Spinal cord (tissue), 10 donors: ENCODE measurements at regions not wholly inside any gene's neighbourhood (a gene's known extent, or its start where the extent isn't known, plus 50 kb on each side); places are given as distances from the start of the nearest gene placed in this dataset. TPM values are rescaled to one million over a fixed set of nuclear protein-coding genes. Genes with fewer than 3 reads are reported as not detected.

ENCODE experiments used
- DNase-seq, 6 donors: peaks; one replicate each; pipeline versions ENCODE4 v3.0.0 to v3.0.0-alpha.2; 2013 to 2015; ENCODE audit warnings: low spot score in 6 of 6, low read depth in 4 of 6
- H3K27ac ChIP-seq: one replicate; pipeline ENCODE4 v1.5.1; 2013; ENCODE audit warnings: low read depth, low read length, control low read depth
- H3K27me3 ChIP-seq: one replicate; pipeline ENCODE4 v1.6.1; 2013; ENCODE audit warnings: low read length; ENCODE audit not compliant: control insufficient read depth, insufficient read depth
- H3K36me3 ChIP-seq: one replicate; pipeline ENCODE4 v1.6.1; 2013; ENCODE audit warnings: low read length; ENCODE audit not compliant: control insufficient read depth, insufficient read depth
- H3K4me1 ChIP-seq: one replicate; pipeline ENCODE4 v1.6.1; 2013; ENCODE audit warnings: low read length; ENCODE audit not compliant: control insufficient read depth, insufficient read depth
- H3K4me3 ChIP-seq: one replicate; pipeline ENCODE4 v1.5.1; 2013; ENCODE audit warnings: low read depth, low read length, control low read depth
- H3K9me3 ChIP-seq: one replicate; pipeline ENCODE4 v1.6.1; 2013; ENCODE audit warnings: low read length; ENCODE audit not compliant: control insufficient read depth, insufficient read depth
- WGBS: methylation state at CpG from one replicate; pipeline ENCODE4 v1.1.5; 2013; ENCODE audit warnings: missing lambda C conversion rate; ENCODE audit not compliant: insufficient coverage; 5-methylcytosine and 5-hydroxymethylcytosine counted together
- small RNA-seq: library from RNA; depleted of rRNA; stranded (forward); fragments of <200 nt; gene quantifications from one replicate; pipeline ENCODE3, GENCODE V24; 2014; ENCODE audit warnings: low replicate concordance
- donor health status: healthy.

DNA sequence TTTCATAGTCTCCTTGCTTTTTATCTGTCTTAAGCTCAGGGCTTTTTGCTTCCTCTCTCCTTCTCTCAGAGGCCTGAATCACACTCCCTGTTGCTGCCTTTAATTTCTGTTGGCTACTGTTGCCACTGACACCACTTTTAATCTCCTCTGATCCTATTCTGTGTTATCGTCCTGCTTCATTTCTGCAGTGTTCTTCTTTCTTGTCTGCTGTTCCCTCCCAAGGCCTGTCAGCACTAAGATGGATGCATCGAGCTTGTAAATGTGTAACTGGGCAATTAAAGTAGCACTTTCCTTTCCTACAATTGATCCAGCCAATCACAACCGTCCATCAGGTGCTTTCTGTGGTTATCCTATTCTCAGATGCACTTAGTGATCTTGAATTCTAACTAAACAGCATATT, 71.3 kb upstream of the VEPH1 start:
- no CpG with 5 or more reads among the region's 3 CpGs for WGBS
- H3K9me3 ChIP-seq = no peaks in the 10 kb centered on the region
- no peak overlapping the region for H3K27ac ChIP-seq
- no peaks in the 10 kb centered on the region for H3K27me3 ChIP-seq
- H3K4me3 ChIP-seq = no peak overlapping the region
- DNase-seq = no peak
- no peaks in the 10 kb centered on the region for H3K4me1 ChIP-seq
- H3K36me3 ChIP-seq = no peaks in the 10 kb centered on the region

DNA sequence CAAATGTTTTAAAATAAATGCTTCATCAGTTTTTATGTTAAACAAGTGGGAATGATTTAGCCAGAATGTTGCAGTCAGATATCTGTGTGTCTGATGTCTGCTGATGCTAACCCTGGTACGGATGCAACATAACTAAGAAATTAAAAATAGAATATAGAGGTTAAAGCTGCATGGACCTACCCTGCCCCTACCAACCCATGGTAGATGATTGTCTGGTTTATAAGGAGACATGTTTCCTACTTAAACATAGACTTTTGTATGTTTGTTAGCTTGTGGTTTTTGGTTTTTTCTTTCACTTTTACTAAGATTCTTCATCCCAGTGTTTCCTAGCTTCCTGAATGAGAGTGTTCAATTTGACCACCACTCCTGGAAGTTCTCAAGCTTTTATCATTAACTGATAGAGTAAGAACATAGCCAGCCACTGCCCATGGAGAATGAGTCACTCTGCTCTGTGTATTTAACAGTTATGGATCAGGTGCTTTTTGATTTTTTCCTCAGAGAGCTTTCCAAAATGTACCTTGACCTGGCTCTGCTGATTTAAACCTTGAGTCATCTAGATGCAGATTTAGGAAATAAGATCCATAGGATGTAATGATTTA, 70.7 kb upstream of the VEPH1 start:
- no peak for DNase-seq
- Histone ChIP-seq H3K27me3 (no peaks in the 10 kb centered on the region), H3K4me3 (no peak overlapping the region), H3K9me3 (no peaks in the 10 kb centered on the region), H3K36me3 (no peaks in the 10 kb centered on the region), H3K27ac (no peak overlapping the region), H3K4me1 (no peaks in the 10 kb centered on the region)
- WGBS = no CpG with 5 or more reads among the region's 1 CpG

DNA sequence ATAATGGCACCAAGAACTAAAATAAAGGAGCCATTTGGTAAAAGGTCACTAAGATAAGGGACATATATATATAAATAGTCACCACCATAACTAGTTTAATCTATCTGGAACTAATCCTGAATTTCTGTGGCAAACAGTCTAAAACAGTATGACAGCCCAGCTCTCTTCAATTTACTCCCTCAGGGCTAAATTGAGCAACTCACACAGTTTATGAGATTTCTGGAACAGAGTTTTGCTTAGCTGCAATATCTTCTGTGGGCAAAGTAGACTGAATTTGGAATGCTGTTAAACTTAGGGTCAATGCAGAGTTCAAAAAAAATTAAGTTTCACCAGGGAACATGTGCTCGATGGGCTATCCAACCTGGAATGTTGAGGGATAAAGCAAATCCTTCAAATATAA, 70.1 kb upstream of the VEPH1 start:
- H3K4me3 ChIP-seq = no peak overlapping the region
- H3K36me3 ChIP-seq = no peaks in the 10 kb centered on the region
- no peak overlapping the region for H3K27ac ChIP-seq
- DNase-seq = no peak
- WGBS = no CpG with 5 or more reads among the region's 1 CpG
- no peaks in the 10 kb centered on the region for H3K9me3 ChIP-seq
- H3K27me3 ChIP-seq = no peaks in the 10 kb centered on the region
- no peaks in the 10 kb centered on the region for H3K4me1 ChIP-seq

DNA sequence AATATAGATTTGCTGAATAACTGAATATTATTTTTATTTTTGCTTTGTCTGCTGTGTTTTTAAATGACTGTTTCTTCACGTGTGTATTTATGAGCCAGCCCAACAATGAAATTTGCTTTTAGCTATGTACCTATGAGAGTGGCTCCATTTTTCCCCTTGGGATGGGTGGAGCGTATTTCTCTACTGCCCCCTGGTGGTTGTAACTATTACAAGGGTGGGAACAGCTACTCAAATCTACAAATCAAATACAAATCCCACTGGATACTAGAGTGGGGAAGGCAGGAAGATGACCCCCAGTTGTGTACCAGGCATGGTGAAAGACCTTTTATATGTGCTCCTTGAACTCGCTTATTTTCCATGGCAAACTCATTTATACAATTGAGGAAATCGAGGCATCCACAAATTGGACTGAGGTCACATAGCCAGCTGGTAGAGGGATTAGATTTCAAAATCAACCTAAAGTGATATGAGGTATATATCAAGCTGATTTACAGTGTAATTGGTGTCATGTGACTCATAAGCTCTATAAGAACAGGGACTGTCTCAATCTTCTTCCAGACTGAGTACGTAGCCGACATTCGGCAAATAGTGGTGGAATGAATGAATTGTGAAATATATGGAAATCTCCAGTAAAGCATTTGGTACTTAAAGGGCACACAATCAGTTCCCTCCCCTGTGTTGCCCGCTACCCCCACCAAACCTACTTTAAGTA, 69.5 kb upstream of the VEPH1 start:
- WGBS = no CpG with 5 or more reads among the region's 8 CpGs
- DNase-seq = peak in 4 of 6 donors; percentile 4 to 52 (median 30)
- no peaks in the 10 kb centered on the region for H3K9me3 ChIP-seq
- no peak overlapping the region for H3K27ac ChIP-seq
- no peak overlapping the region for H3K4me3 ChIP-seq
- no peaks in the 10 kb centered on the region for H3K27me3 ChIP-seq
- H3K36me3 ChIP-seq = no peaks in the 10 kb centered on the region
- no peaks in the 10 kb centered on the region for H3K4me1 ChIP-seq

DNA sequence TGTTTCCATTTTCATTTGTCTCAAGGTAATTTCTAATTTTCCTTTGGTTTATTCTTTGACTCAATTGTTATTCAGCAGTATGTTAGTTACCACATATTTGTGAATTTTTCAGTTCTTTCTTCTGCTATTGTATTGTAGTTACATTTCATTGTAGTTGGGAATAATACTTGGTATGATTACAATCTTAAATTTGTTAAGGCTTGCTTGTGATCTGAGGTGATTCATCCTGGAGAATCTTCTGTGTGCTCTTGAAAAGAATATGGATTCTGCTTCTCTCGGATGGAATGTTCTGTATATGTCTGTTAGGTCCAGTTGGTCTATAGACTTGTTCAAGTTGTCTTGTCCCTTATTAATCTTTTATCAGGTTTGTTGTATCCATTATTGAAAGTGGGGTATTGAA, 63.4 kb upstream of the VEPH1 start:
- no peak overlapping the region for H3K4me3 ChIP-seq
- no peak for DNase-seq
- no peaks in the 10 kb centered on the region for H3K36me3 ChIP-seq
- no peak overlapping the region for H3K27ac ChIP-seq
- no peaks in the 10 kb centered on the region for H3K9me3 ChIP-seq
- no peaks in the 10 kb centered on the region for H3K4me1 ChIP-seq
- no peaks in the 10 kb centered on the region for H3K27me3 ChIP-seq
- no CpG with 5 or more reads among the region's 1 CpG for WGBS

DNA sequence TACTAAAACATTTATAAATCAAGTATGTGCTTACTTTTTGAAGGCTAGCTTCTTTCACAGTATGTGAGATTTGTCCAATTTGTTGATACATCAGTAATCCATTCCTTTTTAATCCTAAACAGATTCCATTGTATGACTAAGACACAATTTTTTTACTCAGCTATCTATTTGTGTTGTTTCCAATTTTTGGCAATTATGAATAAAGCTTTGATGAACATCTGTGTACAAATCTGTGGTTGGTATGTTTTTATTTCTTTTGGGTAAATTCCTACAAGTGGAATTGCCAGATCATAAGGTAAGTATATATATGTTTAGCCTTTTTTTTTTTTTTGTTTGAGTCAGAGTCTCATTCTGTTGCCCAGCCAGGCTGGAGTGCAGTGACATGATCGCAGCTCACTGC, 56.2 kb upstream of the VEPH1 start:
- no peak for DNase-seq
- no peaks in the 10 kb centered on the region for H3K4me1 ChIP-seq
- H3K4me3 ChIP-seq = no peak overlapping the region
- H3K27me3 ChIP-seq = no peaks in the 10 kb centered on the region
- H3K36me3 ChIP-seq = no peaks in the 10 kb centered on the region
- no peak overlapping the region for H3K27ac ChIP-seq
- WGBS = 100% methylated on average over 1 of the region's 1 CpG
- H3K9me3 ChIP-seq = no peaks in the 10 kb centered on the region

Small RNA genes in the stretch of these regions (small RNA-seq; reads per million reads assigned to genes)
- not detected for gene RN7SKP46
